Fibroblast of gingiva (primary cell): ENCODE measurements at regions not wholly inside any gene's neighbourhood (a gene's known extent, or its start where the extent isn't known, plus 50 kb on each side); places are given as distances from the start of the nearest gene placed in this dataset.
A peak's percentile ranks its signal among the peaks of the same experiment; 100 is the strongest.
"Not testable (repeated sequence)": the region's sequence is repeated elsewhere in the genome, so short reads cannot be mapped to it uniquely, and the experiment has no call there.

ENCODE experiments used
- DNase-seq: peaks from one replicate; pipeline ENCODE4 v3.0.0-alpha.2; 2011; ENCODE audit warnings: low read depth

DNA sequence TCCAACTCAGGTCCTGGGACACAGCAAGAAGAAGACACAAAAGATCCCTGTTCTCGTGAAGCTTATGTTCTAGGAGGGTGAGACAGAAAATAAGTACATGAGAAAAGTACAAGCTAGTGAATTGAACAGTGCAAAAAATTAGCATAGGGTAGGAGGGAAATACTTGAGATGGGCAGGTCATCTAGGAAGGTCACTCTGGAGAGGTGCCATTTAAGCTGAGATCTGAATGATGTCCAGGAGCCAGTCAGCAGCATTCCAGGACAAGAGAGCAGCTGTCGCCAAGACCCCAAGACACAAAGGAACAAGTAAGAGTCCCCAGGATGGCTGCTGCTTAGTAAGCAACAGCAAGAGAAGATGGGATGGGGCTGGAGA lies 379.4 kb downstream of the ANAPC1 start:
- DNase-seq = not testable (repeated sequence)

DNA sequence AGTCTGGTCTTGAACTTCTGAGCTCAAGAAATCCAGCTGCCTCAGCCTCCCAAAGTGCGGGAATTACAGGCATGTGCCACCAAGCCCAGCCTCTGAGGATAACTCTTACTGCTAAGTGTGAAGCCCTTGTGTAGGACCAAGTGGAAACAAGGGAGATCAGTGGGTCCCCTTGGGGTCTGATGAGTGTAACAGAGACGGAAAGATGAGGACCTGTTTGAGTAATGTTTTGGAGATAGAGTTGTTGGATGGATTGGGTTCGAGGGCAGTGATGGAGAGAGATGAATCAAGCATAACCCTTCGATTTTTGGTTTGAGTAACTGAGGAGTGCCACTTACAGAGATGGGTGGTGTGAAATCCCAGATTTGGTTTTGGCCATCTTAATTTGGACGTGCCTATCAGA lies 378.7 kb downstream of the ANAPC1 start:
- DNase-seq = not testable (repeated sequence)

DNA sequence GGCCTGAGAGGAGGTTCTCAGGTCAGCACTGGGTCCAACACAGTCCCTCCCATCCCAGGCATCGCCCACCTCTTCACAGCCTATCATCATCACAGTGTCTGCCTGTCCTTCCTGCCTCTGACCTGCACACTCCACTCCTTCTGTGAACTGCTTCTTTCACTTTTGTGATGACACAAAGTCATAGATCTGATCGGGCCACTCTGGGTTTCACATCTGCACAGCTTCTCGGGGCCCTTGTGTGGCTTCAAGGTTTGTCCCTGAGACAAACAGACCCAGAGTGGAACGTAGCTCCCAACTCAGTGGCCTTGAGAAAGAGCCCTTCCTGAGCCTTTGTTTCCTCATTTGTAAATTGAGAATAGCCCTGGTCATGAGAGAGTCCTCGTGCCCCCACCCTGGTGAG lies 377.1 kb downstream of the ANAPC1 start:
- not testable (repeated sequence) for DNase-seq

DNA sequence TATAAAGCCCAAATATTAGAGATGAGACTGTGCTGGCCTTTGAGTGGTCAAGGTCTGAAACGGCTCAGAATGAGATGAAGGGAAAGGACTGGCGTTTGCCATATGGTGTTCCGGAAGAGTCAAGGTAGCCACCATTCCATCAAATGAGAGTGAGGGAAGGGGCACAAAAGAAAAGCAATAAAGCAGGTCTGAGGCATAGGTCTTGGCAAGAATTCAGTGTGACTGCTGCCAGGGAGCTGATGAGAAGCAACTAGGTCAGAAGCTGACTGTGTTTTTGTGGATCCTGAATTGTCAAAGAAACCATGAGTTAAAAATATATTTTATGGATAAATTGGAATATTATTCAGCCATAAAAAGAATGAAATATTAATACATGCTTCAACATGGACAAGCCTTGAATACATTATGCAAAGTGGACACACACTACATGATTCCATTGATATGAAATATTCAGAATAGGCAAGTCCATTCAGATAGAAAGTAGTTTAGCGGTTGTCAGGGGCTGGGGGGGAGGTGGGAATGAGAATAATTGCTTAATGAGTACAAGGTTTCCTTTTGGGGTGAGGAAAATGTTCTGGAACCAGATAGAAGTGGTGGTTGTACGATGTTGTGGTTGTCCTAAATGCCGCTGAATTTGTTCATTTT lies 374.6 kb downstream of the ANAPC1 start:
- not testable (repeated sequence) for DNase-seq

DNA sequence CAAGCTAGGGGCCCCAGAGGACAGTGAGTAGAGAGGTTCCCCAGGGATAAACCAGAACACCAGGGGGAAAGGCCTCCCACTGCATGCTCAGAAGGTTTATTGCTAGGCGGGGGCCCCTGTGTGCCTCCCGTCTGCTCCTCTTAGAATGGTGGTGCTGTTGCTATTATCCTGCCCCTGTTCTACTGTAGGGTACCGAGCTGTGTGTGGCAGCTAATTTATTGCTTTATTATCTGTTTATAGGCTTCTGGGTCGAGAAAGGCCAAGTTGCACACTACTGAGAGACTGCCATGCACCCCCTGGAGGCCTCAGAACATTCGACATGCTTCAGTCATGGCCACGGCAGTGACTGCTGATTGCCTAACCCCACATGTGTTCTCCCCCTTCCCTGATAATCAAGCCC lies 373.6 kb downstream of the ANAPC1 start:
- DNase-seq = not testable (repeated sequence)

DNA sequence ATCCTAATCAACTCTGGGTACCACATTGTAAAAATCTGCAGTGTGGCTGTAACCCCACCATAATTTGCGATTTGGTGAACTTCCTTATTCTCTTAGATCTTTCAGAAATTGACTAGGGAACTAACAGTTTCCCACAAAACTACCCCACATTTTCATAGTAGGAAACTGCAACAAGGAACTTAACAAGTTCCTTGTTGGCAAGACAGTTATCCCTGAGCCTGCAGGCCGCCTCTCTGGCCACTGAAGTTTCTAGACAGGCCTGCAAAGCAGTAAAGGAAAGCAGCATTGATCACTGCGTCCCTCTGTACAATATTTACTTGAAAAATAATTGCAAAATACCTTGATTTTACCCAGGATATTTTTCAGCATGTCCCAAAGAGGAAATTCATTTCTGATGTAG lies 372.9 kb downstream of the ANAPC1 start:
- DNase-seq = not testable (repeated sequence)

DNA sequence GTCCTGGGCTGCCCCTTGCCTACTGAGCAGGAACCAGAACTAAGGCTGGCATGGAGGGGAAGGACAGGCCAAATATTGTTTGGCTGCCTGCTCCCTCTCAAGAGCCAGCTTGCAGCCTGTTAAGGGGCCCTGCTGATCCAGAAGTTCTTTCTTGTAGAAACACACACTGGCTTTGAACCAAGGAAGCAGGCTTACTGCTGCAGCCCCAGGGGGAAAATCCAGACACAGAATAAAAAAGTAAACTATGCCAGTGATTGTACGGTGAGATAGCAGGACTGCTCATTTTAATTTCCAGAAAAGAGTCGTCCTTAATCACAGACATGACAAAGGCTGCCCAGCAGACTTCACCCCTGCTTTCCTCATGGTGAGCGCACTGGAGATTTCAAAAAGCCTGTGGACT lies 371.6 kb downstream of the ANAPC1 start:
- not testable (repeated sequence) for DNase-seq

DNA sequence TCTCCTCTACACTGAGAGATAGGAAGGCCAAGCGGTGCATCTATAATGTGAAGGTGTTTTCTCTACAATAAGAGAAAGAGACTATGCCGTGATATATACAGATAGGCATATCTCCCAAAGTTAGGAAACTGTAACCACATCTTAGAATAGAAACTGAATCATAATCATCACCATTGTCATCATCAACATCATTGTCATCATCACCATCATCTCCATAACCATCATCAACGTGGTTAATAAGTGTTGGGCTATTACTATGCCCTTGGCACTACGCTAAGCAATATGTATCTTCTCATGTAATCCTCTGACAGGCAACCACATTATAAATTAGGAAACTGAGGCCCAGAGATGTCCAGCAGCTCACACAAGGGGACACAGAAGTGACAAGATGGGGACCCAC lies 369.9 kb downstream of the ANAPC1 start:
- DNase-seq = not testable (repeated sequence)

DNA sequence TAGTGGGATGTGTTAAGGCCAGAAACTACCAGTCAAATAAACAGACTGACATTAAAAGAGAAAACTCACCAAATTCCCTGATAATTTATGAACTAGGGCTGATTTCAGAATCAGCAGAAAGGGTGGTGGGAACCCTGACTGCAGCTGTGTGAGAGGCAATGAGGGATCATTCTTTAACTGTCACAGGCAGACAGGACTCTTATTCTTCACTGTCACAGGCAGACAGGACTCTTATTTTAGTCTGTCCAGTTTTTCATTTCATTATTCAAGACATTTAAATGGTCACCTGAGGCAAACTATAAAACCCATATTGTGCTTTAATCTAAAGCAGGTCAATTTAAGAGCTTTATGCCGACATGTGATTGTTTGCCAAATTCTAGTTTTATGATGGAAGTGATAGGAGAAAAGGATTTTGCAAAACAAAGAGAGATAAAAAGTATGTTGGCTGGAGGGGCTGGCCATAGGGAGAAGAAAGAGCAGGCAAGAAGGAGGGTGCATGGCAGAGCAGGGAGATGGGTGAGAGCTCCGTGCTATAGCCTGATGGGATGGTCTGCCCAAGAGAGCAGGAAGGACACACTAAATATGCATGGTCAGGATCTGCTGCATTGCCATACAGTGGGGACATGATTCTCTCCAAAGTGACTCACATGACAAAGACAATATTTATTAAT lies 366.8 kb downstream of the ANAPC1 start:
- not testable (repeated sequence) for DNase-seq

DNA sequence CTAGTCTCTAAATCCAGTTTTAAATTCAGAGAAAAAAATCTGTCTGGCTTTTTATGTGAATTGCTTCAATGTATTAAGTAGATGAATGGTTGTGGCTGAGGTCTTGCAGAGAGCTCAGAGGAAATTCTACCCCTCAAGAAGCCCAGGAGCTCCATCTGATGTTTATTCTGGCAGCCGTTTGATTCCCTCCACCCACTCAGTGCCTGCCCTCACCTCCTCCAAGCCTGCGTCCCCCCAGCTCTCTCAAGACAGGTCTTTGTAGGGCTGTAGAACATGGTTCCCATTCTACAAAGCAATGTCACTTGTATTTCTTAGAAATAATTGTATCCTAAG lies 366.3 kb downstream of the ANAPC1 start:
- not testable (repeated sequence) for DNase-seq

DNA sequence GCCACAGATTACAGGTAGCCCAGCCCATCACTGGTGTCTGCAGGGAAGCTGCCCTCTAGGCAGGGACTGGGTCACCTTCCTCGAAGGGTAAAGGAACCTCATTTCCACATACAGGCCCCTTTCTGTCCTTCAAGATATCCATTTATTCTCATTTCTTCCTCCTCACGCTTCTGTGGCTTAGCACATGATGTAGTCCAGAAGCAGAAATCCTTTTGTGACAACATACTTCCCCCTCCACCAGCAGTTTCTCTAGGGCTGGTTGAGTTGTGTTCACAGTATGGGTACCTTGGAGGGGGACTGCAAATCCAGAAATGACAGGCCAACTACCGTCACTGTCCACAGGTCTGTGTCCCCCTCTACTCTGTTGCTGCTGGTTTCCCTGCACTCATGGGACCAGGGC lies 364.9 kb downstream of the ANAPC1 start:
- no peak for DNase-seq

DNA sequence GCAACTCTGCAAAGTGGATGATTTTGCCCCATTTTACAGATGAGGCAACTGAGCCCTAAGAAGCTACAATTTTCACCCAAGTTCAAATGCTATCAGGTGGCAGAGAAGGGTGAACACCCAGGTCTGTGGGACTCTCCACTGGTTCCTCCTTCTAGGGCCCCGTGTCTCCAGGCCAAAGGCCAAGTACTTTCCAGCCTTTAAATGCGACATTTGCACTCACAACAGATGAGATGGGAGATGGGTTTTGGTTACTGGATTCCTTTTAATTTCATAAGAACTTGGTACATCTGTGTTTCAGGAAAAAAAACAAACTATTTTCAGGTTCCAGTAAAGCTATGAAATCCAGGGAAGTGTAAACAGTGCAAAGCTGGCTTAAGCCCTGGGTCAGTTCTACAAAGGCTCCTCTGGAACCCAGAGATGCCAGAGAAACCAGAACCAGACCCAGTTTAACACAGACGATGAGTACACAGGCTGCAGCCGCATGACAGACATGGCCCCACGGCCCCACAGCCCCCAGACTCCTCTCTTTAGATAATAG lies 361.7 kb downstream of the ANAPC1 start:
- DNase-seq = peak; percentile 84

DNA sequence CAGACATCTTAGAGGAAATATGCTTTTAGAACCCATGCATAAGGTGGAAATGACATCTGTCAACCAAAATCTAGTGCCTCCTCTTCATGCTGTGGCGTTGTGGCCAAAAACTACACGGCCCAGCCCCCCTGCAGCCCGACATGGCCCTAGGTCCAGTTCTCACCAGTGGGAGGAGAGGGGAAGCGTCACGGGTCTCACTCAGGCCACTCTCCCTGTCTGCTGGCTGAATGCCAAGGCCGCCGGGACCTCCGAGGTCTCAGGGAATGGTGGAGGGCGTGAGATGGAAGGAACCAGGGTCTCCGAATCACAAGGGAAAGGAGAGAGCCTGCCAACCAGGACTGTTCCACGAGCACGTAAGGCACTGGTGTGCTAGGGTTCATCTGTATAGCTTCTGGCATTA lies 361.0 kb downstream of the ANAPC1 start:
- DNase-seq = no peak

DNA sequence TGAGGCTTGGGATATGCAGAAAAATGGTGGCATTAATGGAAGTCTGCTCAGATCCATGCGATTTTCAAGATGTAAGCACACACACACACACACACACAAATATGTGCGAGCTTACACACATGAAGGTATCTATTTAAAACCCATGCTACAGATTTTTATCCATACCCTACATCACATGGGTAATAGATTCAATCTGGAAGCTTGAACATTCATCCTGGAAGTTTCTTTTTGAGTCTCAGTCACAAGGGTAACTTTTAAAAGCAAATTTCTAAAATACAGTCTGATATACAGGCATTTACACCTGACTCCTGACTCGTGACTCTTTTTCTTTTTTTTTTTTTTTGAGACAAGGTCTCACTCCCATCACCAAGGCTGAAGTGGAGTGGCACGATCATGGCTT lies 359.0 kb downstream of the ANAPC1 start:
- not testable (repeated sequence) for DNase-seq

DNA sequence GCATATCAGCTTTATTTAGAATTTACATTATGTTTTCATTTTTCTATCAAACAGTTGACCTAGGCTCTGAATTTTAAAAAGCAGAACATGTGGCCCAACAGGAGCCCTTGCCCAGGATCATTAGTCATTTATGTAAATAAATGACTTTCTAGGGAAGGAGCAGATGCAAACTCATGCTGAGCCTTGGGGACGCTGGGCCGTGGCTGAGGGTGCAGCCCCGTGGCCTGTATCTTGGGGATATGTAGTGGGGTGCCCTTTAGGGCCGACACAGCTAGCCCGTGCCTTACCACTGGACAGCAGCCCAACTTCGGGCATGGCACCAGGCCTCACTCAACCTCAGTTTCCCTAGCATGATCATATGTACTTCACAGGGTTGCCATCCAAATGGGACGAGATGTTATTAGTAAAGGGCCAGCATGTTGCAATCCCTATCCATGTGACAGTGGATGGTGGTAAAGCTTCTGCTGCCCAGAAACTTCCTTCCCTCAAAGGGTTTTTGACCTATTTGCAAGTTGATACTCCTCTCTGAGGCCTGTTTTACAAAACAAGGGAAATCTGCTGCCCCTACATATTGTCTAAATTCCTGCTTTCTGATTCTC lies 357.9 kb downstream of the ANAPC1 start:
- peak; percentile 70 for DNase-seq

DNA sequence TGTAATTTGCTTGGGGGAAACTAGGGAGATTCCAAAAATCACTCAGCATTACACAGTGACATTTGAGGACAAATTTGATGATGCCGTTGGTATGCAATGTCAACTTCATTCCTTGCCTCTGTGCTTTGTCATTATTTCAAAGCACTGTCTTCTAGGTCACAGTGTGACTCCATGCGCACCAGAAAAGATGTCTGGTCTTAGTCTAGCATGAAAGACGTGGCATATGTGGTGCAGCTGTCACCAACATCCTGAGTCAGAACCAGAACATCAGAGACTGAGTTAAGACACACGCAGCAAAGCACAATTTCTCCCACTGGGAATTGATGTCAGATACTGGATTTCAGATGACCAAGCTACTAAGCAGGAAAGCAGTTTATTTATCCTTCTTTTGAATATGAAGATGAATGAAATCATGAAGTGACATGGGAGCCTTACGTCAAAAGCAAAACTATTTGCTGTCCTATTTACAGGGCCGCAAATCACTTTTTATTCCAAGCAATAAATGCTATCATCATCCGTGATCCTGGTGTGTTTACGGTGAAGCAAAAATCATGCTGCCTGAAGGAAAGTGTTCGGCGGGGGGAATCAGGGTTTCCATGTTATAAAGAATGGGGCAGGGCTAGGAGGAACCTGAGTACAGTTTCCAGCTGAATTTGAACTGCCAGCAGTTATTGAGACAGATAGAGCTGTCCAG lies 356.1 kb downstream of the ANAPC1 start:
- DNase-seq = not testable (repeated sequence)

DNA sequence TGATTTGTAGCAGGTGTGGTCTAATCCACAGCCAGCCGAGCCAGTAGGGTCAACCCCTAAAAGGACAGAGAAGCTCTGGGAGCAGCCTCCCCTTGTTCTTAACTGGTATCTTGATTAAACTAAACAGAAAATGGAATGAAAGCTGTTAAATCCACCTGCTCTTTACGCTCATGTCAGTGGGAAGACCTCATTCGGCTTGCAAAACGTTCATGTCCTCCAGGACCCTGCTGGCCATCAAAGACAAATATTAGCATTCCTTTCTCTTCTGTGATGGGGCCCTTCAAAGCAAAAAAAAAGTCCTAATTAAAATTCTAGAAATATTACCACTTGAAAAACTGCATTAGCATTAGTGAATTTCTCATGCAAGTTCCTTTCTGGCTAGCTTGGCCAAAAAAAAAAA lies 355.0 kb downstream of the ANAPC1 start:
- not testable (repeated sequence) for DNase-seq

DNA sequence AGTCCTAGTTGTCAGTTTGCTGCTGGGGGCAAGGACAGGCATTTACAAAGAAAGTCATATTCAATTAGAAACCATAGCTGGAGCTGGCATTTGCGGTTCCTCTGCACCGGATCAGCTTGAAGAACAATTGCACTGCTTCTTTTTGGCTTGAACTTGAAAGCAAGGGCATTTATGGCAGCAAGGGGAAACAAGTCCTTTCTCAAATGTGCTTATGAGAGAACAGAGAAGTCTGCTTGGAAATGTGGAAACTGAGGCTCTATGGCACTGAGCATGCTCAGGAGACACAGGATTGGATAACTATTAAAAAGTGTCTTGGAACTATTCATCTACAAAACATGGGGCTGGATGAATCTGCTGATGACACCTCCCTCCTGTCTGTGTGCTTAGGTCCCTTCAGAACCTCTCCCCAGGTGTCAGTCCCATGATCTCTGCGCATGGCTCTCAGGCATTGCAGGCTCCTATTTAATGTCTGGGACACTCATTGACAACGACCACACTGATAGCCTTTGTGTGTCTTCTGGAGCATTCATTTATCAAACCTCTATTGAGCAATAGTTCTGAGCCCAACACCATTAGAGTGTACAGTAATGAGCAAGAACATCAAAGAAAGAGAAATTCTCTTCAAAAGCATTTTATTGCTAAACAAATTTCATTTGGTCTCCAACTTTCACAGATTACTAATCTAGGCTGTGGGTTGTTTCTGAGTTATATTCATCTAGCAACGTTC lies 353.6 kb downstream of the ANAPC1 start:
- not testable (repeated sequence) for DNase-seq

DNA sequence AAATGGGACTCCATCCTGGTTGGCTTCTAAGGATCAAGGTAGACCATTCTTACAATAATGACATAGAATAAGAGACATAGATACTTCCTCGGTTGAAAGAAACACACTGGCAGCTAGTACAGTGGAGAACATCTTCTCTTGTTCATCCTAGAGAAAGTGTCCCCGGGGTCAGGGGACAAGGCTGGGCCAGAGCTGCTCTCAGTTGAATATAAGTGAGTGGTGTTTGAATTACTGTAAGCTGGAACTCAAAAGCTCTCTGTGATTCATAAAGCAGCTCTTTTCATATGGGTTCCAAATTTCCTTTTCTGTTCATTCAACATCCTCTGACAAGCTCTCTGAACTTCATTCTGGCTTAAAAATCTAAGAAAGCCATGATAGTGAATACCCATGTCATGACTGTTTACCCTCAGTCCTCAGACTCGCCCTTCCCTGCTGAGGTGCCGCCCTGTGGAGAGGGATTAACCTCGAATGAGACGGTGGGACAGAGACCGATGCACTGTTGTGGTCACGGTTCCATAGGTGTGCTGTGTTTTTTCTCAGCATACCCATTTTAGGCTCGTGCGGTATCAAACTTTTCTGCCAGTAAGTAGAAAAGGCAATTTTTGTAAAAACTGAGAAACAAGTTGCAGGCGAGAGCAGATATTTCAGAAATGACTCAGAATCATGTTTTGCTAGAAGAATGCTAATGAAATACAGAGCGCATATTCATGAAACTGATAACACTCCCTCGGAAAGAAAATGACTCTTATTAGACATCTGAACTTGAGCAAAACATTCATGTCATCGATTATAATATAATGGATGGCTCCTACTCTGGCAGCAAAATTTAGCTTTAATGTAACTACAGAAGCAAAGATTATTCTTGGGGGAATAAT lies 351.1 kb downstream of the ANAPC1 start:
- not testable (repeated sequence) for DNase-seq

DNA sequence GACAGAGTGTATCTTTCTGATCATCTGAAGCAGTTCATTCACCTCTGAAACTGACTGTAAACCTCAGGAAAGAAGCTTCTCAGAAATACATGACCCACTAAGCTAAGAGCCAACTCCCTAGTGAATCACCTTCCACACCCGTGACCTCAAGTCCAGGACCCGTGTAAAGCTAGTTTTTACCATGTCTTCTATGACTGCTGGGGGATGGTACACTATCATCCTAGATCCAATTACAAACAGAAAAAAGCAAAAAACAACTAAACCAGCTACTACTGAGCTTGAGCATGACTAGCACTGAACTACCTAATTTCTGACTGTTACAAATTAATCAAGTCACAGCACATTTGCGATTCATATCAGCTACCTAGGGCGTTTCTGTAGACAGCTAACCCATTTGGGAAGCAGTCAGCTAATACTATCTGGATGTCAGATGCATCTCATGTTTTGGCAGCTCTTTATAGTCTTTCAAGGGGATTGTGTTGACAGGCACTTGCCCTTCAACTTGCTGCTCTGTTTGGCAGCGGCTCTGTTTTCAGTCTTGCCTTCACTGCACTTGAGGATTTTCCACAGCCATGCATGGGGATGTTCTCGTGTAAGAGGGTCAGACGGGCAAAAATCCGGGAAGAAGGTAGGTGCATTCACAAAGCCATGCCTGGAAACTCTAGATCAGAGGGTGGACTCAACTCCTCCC lies 350.3 kb downstream of the ANAPC1 start:
- peak; percentile 1 for DNase-seq
